ENCODE measurements at regions not wholly inside any gene's neighbourhood (a gene's known extent, or its start where the extent isn't known, plus 50 kb on each side); places are given as distances from the start of the nearest gene placed in this dataset.

- intact Hi-C loops (cut with micrococcal nuclease) = no loop called here
- Mint-ChIP-seq H3K9me3 (no peaks in the 10 kb centered on the region), H3K27me3 (ENCODE audit: insufficient read depth) (no peaks in the 10 kb centered on the region), H3K36me3 (ENCODE audit: low read depth) (no peaks in the 10 kb centered on the region), H3K4me1 (ENCODE audit: low read depth) (no peaks in the 10 kb centered on the region), H3K4me3 (no peak overlapping the region), H3K27ac (no peak overlapping the region)
- DNase-seq (ENCODE audit: low spot score) = no peak
Measured at GRCh38 chr4:115660465-115660864, 547.0 kb upstream of the NDST4 start.

DNA sequence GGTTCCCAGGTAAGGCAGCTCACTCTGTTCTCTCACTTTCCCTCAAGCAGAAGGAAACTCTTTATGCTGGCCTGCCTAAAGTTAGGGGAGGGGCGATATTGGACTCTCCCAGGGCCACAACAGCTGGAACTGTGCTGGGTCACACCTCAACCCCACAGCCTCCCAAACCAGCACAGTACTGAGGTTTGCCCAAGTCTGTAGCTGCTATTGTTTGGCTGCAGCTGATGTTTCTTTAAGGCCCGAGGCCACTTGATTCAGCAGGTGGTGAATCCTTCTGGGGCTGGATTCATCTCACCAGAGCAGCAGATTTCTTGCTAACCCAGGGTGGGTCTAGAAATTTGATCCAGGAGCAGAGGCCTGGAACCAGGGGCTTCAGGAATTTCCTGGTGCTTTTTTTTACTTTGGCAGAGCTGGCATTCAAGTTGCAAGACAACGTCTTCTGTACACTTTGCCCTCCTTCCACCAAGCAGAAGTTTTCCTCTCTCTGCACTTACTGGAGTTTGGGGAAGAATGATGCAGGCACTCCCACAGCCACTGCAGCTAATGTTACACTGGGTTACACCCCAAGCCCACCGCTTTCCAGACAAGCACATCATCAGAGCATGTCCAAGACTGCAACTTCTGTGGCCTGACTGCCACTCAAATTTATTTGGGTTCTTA lies 544.7 kb upstream of the NDST4 start:
- H3K27ac Mint-ChIP-seq = no peak overlapping the region
- no peaks in the 10 kb centered on the region for H3K27me3 Mint-ChIP-seq (ENCODE audit: insufficient read depth)
- no peaks in the 10 kb centered on the region for H3K36me3 Mint-ChIP-seq (ENCODE audit: low read depth)
- no peak overlapping the region for H3K4me3 Mint-ChIP-seq
- no peak for DNase-seq (ENCODE audit: low spot score)
- intact Hi-C loops (cut with micrococcal nuclease) = no loop called here
- H3K9me3 Mint-ChIP-seq = no peaks in the 10 kb centered on the region
- H3K4me1 Mint-ChIP-seq (ENCODE audit: low read depth) = no peaks in the 10 kb centered on the region

GRCh38 chr4:115655626-115656025 lies 542.2 kb upstream of the NDST4 start:
- Mint-ChIP-seq H3K4me3 (no peak overlapping the region), H3K27me3 (ENCODE audit: insufficient read depth) (no peaks in the 10 kb centered on the region), H3K27ac (no peak overlapping the region), H3K36me3 (ENCODE audit: low read depth) (no peaks in the 10 kb centered on the region), H3K4me1 (ENCODE audit: low read depth) (no peaks in the 10 kb centered on the region), H3K9me3 (no peaks in the 10 kb centered on the region)
- intact Hi-C loops (cut with micrococcal nuclease) = no loop called here
- DNase-seq (ENCODE audit: low spot score) = no peak

DNA sequence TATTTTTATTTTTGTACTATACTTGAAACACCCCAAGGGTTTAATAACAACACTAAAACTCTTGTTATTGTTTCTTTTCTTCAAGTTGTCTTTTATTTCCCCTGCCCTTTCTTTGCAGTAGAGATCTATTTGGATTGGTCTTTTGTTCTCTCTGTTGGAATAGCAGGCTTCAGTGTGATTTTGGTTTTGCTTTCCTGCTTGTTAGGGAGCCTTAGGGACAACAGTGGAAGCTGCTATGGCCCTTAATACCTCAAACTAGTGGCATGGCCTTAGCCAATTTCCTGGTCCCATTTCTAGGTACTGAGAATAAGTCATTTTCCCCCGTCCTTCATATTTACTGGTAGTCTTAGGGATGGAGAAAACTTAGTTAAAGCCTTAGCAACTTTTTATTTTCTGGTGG lies 535.4 kb upstream of the NDST4 start:
- Mint-ChIP-seq H3K27me3 (ENCODE audit: insufficient read depth) (no peaks in the 10 kb centered on the region), H3K4me3 (no peak overlapping the region), H3K9me3 (no peaks in the 10 kb centered on the region), H3K4me1 (ENCODE audit: low read depth) (no peaks in the 10 kb centered on the region), H3K27ac (no peak overlapping the region), H3K36me3 (ENCODE audit: low read depth) (no peaks in the 10 kb centered on the region)
- intact Hi-C loops (cut with micrococcal nuclease) = no loop called here
- no peak for DNase-seq (ENCODE audit: low spot score)

DNA sequence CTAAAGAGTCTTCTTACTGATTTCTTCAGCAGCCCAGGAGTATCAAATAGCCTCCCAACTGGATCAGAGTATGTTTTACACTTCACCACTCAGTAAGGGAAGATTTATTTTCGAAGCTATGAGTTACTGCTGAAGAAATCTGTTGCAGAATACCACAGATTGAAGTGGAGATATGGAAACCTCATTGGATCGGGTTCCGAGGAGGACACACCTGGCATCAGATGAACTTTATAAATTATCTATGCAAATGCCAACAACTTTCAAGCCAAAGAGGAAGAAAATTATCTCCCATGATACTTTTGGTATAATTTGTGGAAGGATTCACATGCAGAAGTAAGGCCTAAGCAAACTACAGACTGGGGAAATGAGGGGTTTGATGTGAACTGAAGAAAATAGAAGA lies 515.9 kb upstream of the NDST4 start:
- Mint-ChIP-seq H3K9me3 (no peaks in the 10 kb centered on the region), H3K36me3 (ENCODE audit: low read depth) (no peaks in the 10 kb centered on the region), H3K4me1 (ENCODE audit: low read depth) (no peaks in the 10 kb centered on the region), H3K27ac (no peak overlapping the region), H3K27me3 (ENCODE audit: insufficient read depth) (no peaks in the 10 kb centered on the region), H3K4me3 (no peak overlapping the region)
- intact Hi-C loops (cut with micrococcal nuclease) = no loop called here
- no peak for DNase-seq (ENCODE audit: low spot score)

- Mint-ChIP-seq H3K9me3 (no peaks in the 10 kb centered on the region), H3K27me3 (ENCODE audit: insufficient read depth) (no peaks in the 10 kb centered on the region), H3K4me1 (ENCODE audit: low read depth) (no peaks in the 10 kb centered on the region)
Measured at GRCh38 chr4:115609631-115610030, 496.2 kb upstream of the NDST4 start.

GRCh38 chr4:115607311-115607710 lies 493.9 kb upstream of the NDST4 start:
- Mint-ChIP-seq H3K27ac (no peak overlapping the region), H3K4me3 (no peak overlapping the region), H3K9me3 (no peaks in the 10 kb centered on the region), H3K27me3 (ENCODE audit: insufficient read depth) (no peaks in the 10 kb centered on the region), H3K36me3 (ENCODE audit: low read depth) (no peaks in the 10 kb centered on the region), H3K4me1 (ENCODE audit: low read depth) (no peaks in the 10 kb centered on the region)
- DNase-seq (ENCODE audit: low spot score) = no peak
- intact Hi-C loops (cut with micrococcal nuclease) = no loop called here

More at GRCh38 chr4:115609631-115610030, 496.2 kb upstream of the NDST4 start:
- no peak overlapping the region for H3K4me3 Mint-ChIP-seq
- DNase-seq (ENCODE audit: low spot score) = no peak
- no peaks in the 10 kb centered on the region for H3K36me3 Mint-ChIP-seq (ENCODE audit: low read depth)
- no peak overlapping the region for H3K27ac Mint-ChIP-seq
- intact Hi-C loops (cut with micrococcal nuclease) = no loop called here

DNA sequence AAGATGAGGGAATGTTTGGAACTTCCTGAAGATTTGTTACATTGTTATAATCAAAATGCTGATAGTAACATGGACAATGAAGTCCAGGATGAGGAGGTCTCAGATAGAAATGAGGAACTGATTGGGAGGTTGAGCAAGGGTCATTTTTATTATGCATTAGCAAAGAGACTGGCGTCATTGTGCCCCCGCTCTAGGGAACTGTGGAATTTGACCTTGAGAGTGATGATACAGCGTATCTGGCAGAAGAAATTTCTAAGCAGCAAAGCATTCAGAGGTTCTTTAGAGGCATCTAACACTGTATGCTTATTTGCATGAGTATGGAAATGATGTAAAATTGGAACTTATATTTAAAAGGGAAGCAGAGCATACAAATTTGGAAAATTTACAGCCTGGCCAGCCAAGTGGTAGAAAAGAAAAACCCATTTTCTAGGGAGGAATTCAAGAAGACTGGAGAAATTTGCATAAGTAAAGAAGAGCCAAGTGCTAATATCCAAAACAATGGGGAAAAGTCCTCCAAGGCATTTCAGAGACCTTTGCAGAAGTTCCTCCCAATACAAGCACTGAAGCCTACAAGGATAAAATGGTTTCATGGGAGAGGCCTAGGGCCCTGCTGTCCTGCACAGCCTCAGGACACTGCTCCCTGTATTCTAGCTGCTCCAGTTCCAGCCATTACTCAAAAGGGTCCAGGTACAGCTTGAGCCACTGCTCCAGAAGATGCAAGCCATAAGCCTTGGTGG lies 483.0 kb upstream of the NDST4 start:
- Mint-ChIP-seq H3K4me3 (no peak overlapping the region), H3K27ac (no peak overlapping the region), H3K36me3 (ENCODE audit: low read depth) (no peaks in the 10 kb centered on the region), H3K9me3 (peaks cover 4% of the 10 kb centered on the region), H3K27me3 (ENCODE audit: insufficient read depth) (no peaks in the 10 kb centered on the region), H3K4me1 (ENCODE audit: low read depth) (no peaks in the 10 kb centered on the region)
- no peak for DNase-seq (ENCODE audit: low spot score)
- intact Hi-C loops (cut with micrococcal nuclease) = no loop called here

DNA sequence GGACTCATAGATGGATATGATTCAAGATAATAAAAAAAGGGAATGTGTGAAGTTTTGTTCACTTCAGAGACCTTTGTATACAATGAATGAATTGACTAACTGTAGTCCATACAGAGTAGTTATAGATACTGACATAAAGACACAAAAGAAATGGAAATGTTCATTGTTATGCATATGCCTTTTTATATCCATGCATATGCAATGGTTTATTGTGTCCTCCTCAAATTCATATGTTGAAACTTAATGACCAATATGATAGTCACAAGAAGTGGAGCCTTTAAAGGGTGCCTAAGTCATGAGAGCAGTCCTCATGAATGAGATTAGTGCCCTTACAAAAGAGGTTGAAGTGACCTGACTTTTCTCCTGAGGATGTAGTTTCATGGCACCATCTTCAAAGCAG lies 467.5 kb upstream of the NDST4 start:
- intact Hi-C loops (cut with micrococcal nuclease) = no loop called here
- H3K4me3 Mint-ChIP-seq = no peak overlapping the region
- H3K27me3 Mint-ChIP-seq (ENCODE audit: insufficient read depth) = no peaks in the 10 kb centered on the region

DNA sequence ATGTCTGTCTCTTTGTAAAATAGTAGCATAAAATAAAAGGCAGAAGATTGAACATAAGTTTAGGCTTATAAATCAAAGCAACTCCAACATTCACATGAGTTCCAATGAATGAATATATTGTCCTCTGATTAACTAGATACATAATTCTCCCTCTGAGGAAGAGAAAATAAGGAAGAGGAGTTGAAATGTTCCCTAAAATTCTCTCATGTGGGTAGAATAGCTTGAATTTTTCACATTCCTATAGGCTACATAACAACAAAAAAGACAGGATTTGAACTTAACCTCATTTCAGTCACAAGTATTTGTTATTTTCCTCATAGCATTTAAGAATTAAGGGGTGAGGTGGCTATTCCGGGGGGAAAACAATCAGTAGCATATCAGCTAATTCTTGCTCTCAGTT lies 462.4 kb upstream of the NDST4 start:
- no peaks in the 10 kb centered on the region for H3K4me1 Mint-ChIP-seq (ENCODE audit: low read depth)

More for the DNA sequence above, 467.5 kb upstream of the NDST4 start:
- H3K27ac Mint-ChIP-seq = no peak overlapping the region
- H3K4me1 Mint-ChIP-seq (ENCODE audit: low read depth) = no peaks in the 10 kb centered on the region
- no peaks in the 10 kb centered on the region for H3K36me3 Mint-ChIP-seq (ENCODE audit: low read depth)
- H3K9me3 Mint-ChIP-seq = no peaks in the 10 kb centered on the region
- DNase-seq (ENCODE audit: low spot score) = no peak

GRCh38 chr4:115562506-115562905 lies 449.1 kb upstream of the NDST4 start:
- intact Hi-C loops (cut with micrococcal nuclease) = no loop called here
- no peak overlapping the region for H3K4me3 Mint-ChIP-seq
- no peaks in the 10 kb centered on the region for H3K9me3 Mint-ChIP-seq
- H3K27me3 Mint-ChIP-seq (ENCODE audit: insufficient read depth) = no peaks in the 10 kb centered on the region
- no peak for DNase-seq (ENCODE audit: low spot score)
- H3K27ac Mint-ChIP-seq = no peak overlapping the region
- no peaks in the 10 kb centered on the region for H3K36me3 Mint-ChIP-seq (ENCODE audit: low read depth)
- H3K4me1 Mint-ChIP-seq (ENCODE audit: low read depth) = no peaks in the 10 kb centered on the region

More for the DNA sequence above, 462.4 kb upstream of the NDST4 start:
- no peaks in the 10 kb centered on the region for H3K27me3 Mint-ChIP-seq (ENCODE audit: insufficient read depth)
- no peak for DNase-seq (ENCODE audit: low spot score)
- H3K9me3 Mint-ChIP-seq = peaks cover 4% of the 10 kb centered on the region
- intact Hi-C loops (cut with micrococcal nuclease) = no loop called here
- H3K36me3 Mint-ChIP-seq (ENCODE audit: low read depth) = no peaks in the 10 kb centered on the region
- no peak overlapping the region for H3K27ac Mint-ChIP-seq
- no peak overlapping the region for H3K4me3 Mint-ChIP-seq

DNA sequence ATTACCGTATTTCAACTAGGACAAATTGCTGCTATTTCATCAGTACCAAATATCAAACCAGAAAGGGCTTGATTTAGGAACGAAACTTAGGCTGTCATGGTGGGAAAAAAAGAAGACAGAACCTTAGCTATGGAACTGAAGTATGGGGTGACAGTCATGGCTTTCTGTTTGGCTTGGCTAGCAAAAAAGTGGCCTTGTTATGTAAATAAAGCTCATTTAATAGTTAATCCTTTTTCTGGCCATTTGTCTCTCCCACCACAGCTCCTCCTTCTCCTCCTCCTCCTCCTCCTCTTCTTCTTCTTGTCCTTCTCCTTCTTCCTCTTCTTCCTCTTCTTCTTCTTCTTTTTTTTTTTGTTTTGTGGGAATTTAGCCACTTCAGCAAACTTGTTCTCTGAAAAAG lies 434.7 kb upstream of the NDST4 start:
- H3K4me3 Mint-ChIP-seq = no peak overlapping the region
- intact Hi-C loops (cut with micrococcal nuclease) = no loop called here
- H3K9me3 Mint-ChIP-seq = no peaks in the 10 kb centered on the region
- H3K27me3 Mint-ChIP-seq (ENCODE audit: insufficient read depth) = no peaks in the 10 kb centered on the region
- H3K4me1 Mint-ChIP-seq (ENCODE audit: low read depth) = no peaks in the 10 kb centered on the region
- H3K36me3 Mint-ChIP-seq (ENCODE audit: low read depth) = no peaks in the 10 kb centered on the region
- no peak for DNase-seq (ENCODE audit: low spot score)
- H3K27ac Mint-ChIP-seq = no peak overlapping the region

GRCh38 chr4:115537387-115537786 lies 424.0 kb upstream of the NDST4 start:
- Mint-ChIP-seq H3K36me3 (ENCODE audit: low read depth) (no peaks in the 10 kb centered on the region), H3K4me3 (no peak overlapping the region), H3K4me1 (ENCODE audit: low read depth) (no peaks in the 10 kb centered on the region), H3K9me3 (no peaks in the 10 kb centered on the region), H3K27me3 (ENCODE audit: insufficient read depth) (no peaks in the 10 kb centered on the region), H3K27ac (no peak overlapping the region)
- DNase-seq (ENCODE audit: low spot score) = no peak
- intact Hi-C loops (cut with micrococcal nuclease) = loop anchor here (5.0 kb wide), 1 partner anchor 305 kb away; no protein-coding TSS in a partner anchor
